Upper lobe of left lung (tissue), 6 donors: ENCODE measurements at regions not wholly inside any gene's neighbourhood (a gene's known extent, or its start where the extent isn't known, plus 50 kb on each side); places are given as distances from the start of the nearest gene placed in this dataset.

Experiments
- ATAC-seq, 2 donors: fragments of 200-7000 bp; cut with Tn5 transposase; one replicate each; pipeline ENCODE4 v1.9.1; 2022; ENCODE audit warnings: mild to moderate bottlenecking in 2 of 2, moderate library complexity in 2 of 2; ENCODE audit not compliant: low FRiP score in 2 of 2
- DNase-seq, 2 donors: peaks; one replicate each; pipeline ENCODE4 v3.0.0-alpha.2; 2019 to 2020
- H3K27ac ChIP-seq, 4 donors: fragments of 200-600 bp; sonication (generic); one replicate each; pipeline ENCODE4 v1.5.1; 2016 to 2019
- H3K27me3 ChIP-seq, 4 donors: fragments of 200-600 bp; sonication (generic); one replicate each; pipeline ENCODE4 v1.5.1; 2017 to 2019
- H3K36me3 ChIP-seq, 4 donors: fragments of 200-600 bp; sonication (generic); one replicate each; pipeline ENCODE4 v1.5.1; 2016 to 2019
- H3K4me1 ChIP-seq, 4 donors: fragments of 200-600 bp; sonication (generic); one replicate each; pipeline ENCODE4 v1.5.1; 2018 to 2019
- H3K4me3 ChIP-seq, 4 donors: fragments of 200-600 bp; sonication (generic); one replicate each; pipeline ENCODE4 v1.5.1; 2017 to 2019; ENCODE audit warnings: mild to moderate bottlenecking in 2 of 4, moderate library complexity in 1 of 4
- H3K9me3 ChIP-seq, 4 donors: fragments of 200-600 bp; sonication (generic); one replicate each; pipeline ENCODE4 v1.5.1; 2018 to 2019
- CTCF ChIP-seq, 6 experiments: fragments of 450-650 bp in 4 of 6; fragments of 200-600 bp in 2 of 6; sonication (generic) in 2 of 6; IDR thresholded peaks; one replicate each; pipeline ENCODE4 v1.5.1; 2016 to 2019; ENCODE audit warnings: antibody characterized with exemption in 6 of 6
- EP300 ChIP-seq, 4 donors: sonication (generic); formaldehyde crosslinking; IDR thresholded peaks; one replicate each; pipeline ENCODE4 v1.5.1; 2017; ENCODE audit warnings: antibody characterized with exemption in 4 of 4, control low read depth in 2 of 4
- POLR2A ChIP-seq, 4 donors: fragments of 450-650 bp; IDR thresholded peaks; one replicate each; pipeline ENCODE4 v1.5.1; 2016 to 2017; ENCODE audit warnings: antibody characterized with exemption in 4 of 4, mild to moderate bottlenecking in 2 of 4
- POLR2AphosphoS5 ChIP-seq, 2 donors: sonication (generic); formaldehyde crosslinking; IDR thresholded peaks; one replicate each; pipeline ENCODE4 v1.5.1; 2017; ENCODE audit warnings: antibody characterized with exemption in 2 of 2
- WGBS, 2 donors: methylation state at CpG; one replicate each; pipeline ENCODE4 v1.1.5; 2017 to 2018; 5-methylcytosine and 5-hydroxymethylcytosine counted together
- donor health status: DM: no; HTN: no; CAD: no; lungs with moderate emphysema.
- donor health status: DM: no; HTN: yes; CAD: no; lungs with severe emphysema.

- no peak overlapping the region for H3K4me3 ChIP-seq
- no peaks in the 10 kb centered on the region for H3K9me3 ChIP-seq
- H3K27ac ChIP-seq: no peak overlapping the region
- no peaks in the 10 kb centered on the region for H3K36me3 ChIP-seq
- DNase-seq (no peak), ATAC-seq (no peak)
- H3K27me3 ChIP-seq: no peaks in the 10 kb centered on the region
- H3K4me1 ChIP-seq: no peaks in the 10 kb centered on the region
- WGBS, 2 donors: 61% methylated on average over 3 of the region's 3 CpGs
- TF ChIP-seq EP300 (IDR thresholded peaks at IDR 0.05) (no peak), POLR2AphosphoS5 (IDR thresholded peaks at IDR 0.05) (no peak), CTCF (IDR thresholded peaks at IDR 0.05) (no peak), POLR2A (IDR thresholded peaks at IDR 0.05) (no peak)
These were observed 123.4 kb upstream of the GUCY1A1 start for GRCh38 chr4:155543126-155543765.

GRCh38 chr4:155542415-155542814 is 124.2 kb upstream of the GUCY1A1 start:
- ATAC-seq (no peak), DNase-seq (no peak)
- WGBS, 2 donors: 87 to 94% methylated on average over 3 of the region's 3 CpGs
- no peak overlapping the region for H3K27ac ChIP-seq
- no peaks in the 10 kb centered on the region for H3K27me3 ChIP-seq
- no peak overlapping the region for H3K4me3 ChIP-seq
- TF ChIP-seq POLR2AphosphoS5 (IDR thresholded peaks at IDR 0.05): no peak
- TF ChIP-seq EP300 (IDR thresholded peaks at IDR 0.05): no peak
- TF ChIP-seq CTCF (IDR thresholded peaks at IDR 0.05): no peak
- no peak for TF ChIP-seq POLR2A (IDR thresholded peaks at IDR 0.05)
- H3K4me1 ChIP-seq: no peaks in the 10 kb centered on the region
- no peaks in the 10 kb centered on the region for H3K36me3 ChIP-seq
- no peaks in the 10 kb centered on the region for H3K9me3 ChIP-seq

GRCh38 chr4:155541716-155542115 is 124.9 kb upstream of the GUCY1A1 start:
- DNase-seq: no peak
- no peaks in the 10 kb centered on the region for H3K27me3 ChIP-seq
- H3K4me3 ChIP-seq: no peak overlapping the region
- no peaks in the 10 kb centered on the region for H3K9me3 ChIP-seq
- H3K4me1 ChIP-seq: no peaks in the 10 kb centered on the region
- TF ChIP-seq CTCF (IDR thresholded peaks at IDR 0.05) (no peak), EP300 (IDR thresholded peaks at IDR 0.05) (no peak), POLR2AphosphoS5 (IDR thresholded peaks at IDR 0.05) (no peak), POLR2A (IDR thresholded peaks at IDR 0.05) (no peak)
- no peak overlapping the region for H3K27ac ChIP-seq
- ATAC-seq: no peak
- H3K36me3 ChIP-seq: no peaks in the 10 kb centered on the region
- WGBS, 2 donors: 95 to 98% methylated on average over 3 of the region's 3 CpGs

- ATAC-seq: no peak
- no peak overlapping the region for H3K4me3 ChIP-seq
- H3K9me3 ChIP-seq: no peaks in the 10 kb centered on the region
- WGBS, 2 donors: 95 to 96% methylated on average over 7 of the region's 7 CpGs
- no peaks in the 10 kb centered on the region for H3K27me3 ChIP-seq
- H3K4me1 ChIP-seq: no peaks in the 10 kb centered on the region
- no peak overlapping the region for H3K27ac ChIP-seq
- TF ChIP-seq CTCF (IDR thresholded peaks at IDR 0.05) (no peak), EP300 (IDR thresholded peaks at IDR 0.05) (no peak)
- no peak for DNase-seq
- no peaks in the 10 kb centered on the region for H3K36me3 ChIP-seq
These were observed 126.0 kb upstream of the GUCY1A1 start for GRCh38 chr4:155540698-155541097.

- Histone ChIP-seq H3K4me3 (no peak overlapping the region), H3K9me3 (no peaks in the 10 kb centered on the region), H3K4me1 (no peaks in the 10 kb centered on the region), H3K27me3 (no peaks in the 10 kb centered on the region), H3K36me3 (no peaks in the 10 kb centered on the region), H3K27ac (no peak overlapping the region)
- no peak for DNase-seq
- WGBS, 2 donors: 88 to 90% methylated on average over 3 of the region's 3 CpGs
- ATAC-seq: no peak
- TF ChIP-seq POLR2AphosphoS5 (IDR thresholded peaks at IDR 0.05) (no peak), EP300 (IDR thresholded peaks at IDR 0.05) (no peak), POLR2A (IDR thresholded peaks at IDR 0.05) (no peak), CTCF (IDR thresholded peaks at IDR 0.05) (no peak)
These were observed 126.9 kb upstream of the GUCY1A1 start for GRCh38 chr4:155539746-155540145.
